MCF 10A (cell line): ENCODE measurements at regions not wholly inside any gene's neighbourhood (a gene's known extent, or its start where the extent isn't known, plus 50 kb on each side); places are given as distances from the start of the nearest gene placed in this dataset.

Experiments
- BruUV-seq: library from RNA; stranded (reverse); fragments of 400-500 nt; replicated peaks from 2 replicates; lab custom pipeline; 2021; lab: Mats Ljungman, UMichigan
- CTCF ChIA-PET: fragments of 300-600 bp; sonication (Branson Sonifier 250); formaldehyde crosslinking; extraction: SDS; loops from one replicate; lab custom pipeline; 2021; ENCODE audit warnings: antibody characterized with exemption, inconsistent platforms; lab: Yijun Ruan, JAX
- POLR2A ChIA-PET: fragments of 300-600, 350-650 bp; sonication (Branson Sonifier 250); formaldehyde crosslinking; extraction: SDS; loops from one replicate; lab custom pipeline; 2020; ENCODE audit warnings: antibody characterized with exemption, inconsistent platforms; lab: Yijun Ruan, JAX
- DNase-seq: peaks from one replicate; pipeline ENCODE4 v3.0.0-alpha.2; 2018; ENCODE audit not compliant: unreplicated experiment
- H3K27ac Mint-ChIP-seq: one replicate; pipeline ENCODE4 v1.8.0; 2022; ENCODE audit warnings: mild to moderate bottlenecking, low read depth, mixed read lengths; ENCODE audit not compliant: unreplicated experiment
- H3K27me3 Mint-ChIP-seq: one replicate; pipeline ENCODE4 v1.8.0; 2022; ENCODE audit warnings: mixed read lengths; ENCODE audit not compliant: insufficient read depth, unreplicated experiment
- H3K36me3 Mint-ChIP-seq: one replicate; pipeline ENCODE4 v1.8.0; 2022; ENCODE audit warnings: mild to moderate bottlenecking, moderate library complexity, mixed read lengths; ENCODE audit not compliant: insufficient read depth, unreplicated experiment
- H3K4me1 Mint-ChIP-seq: one replicate; pipeline ENCODE4 v1.8.0; 2022; ENCODE audit warnings: mixed read lengths; ENCODE audit not compliant: insufficient read depth, unreplicated experiment
- H3K4me3 Mint-ChIP-seq: one replicate; pipeline ENCODE4 v1.8.0; 2022; ENCODE audit warnings: mild to moderate bottlenecking, moderate library complexity, mixed read lengths; ENCODE audit not compliant: unreplicated experiment
- H3K9me3 Mint-ChIP-seq: one replicate; pipeline ENCODE4 v1.8.0; 2022; ENCODE audit warnings: mixed read lengths; ENCODE audit not compliant: unreplicated experiment
- CTCF ChIP-seq: fragments of 200-600 bp; IDR thresholded peaks from one replicate; pipeline ENCODE4 v1.8.0; 2022; ENCODE audit warnings: antibody characterized with exemption, mild to moderate bottlenecking; ENCODE audit not compliant: unreplicated experiment
- intact Hi-C: fragments of 100-400 bp; cut with micrococcal nuclease; formaldehyde crosslinking; loops from 2 replicates; pipeline ENCODE4 v1.14.1; 2022

GRCh38 chr7:125651823-125652528, 722.4 kb upstream of the POT1 start:
- ChIA-PET POLR2A (no interaction called here), CTCF (interaction anchor here (0.6 to 0.7 kb wide), 2 partner anchors 189 to 1326 kb away, joined by 3 read pairs; no protein-coding TSS in a partner anchor)
- Mint-ChIP-seq H3K27me3 (no peaks in the 10 kb centered on the region), H3K4me3 (no peak overlapping the region), H3K27ac (no peak overlapping the region), H3K9me3 (no peaks in the 10 kb centered on the region), H3K4me1 (no peaks in the 10 kb centered on the region), H3K36me3 (no peaks in the 10 kb centered on the region)
- BruUV-seq: no TSS peak
- no peak for DNase-seq
- intact Hi-C loops: no loop called here
- no peak for TF ChIP-seq CTCF

- ChIA-PET POLR2A (interaction anchor here (0.7 to 0.8 kb wide), 2 partner anchors 39 to 107 kb away, joined by 3 read pairs; no protein-coding TSS in a partner anchor), CTCF (interaction anchor here (0.7 to 0.9 kb wide), 3 partner anchors 21 to 220 kb away, joined by 4 to 7 read pairs (median 4); no protein-coding TSS in a partner anchor)
- no peaks in the 10 kb centered on the region for H3K27me3 Mint-ChIP-seq
- peak overlapping the region; percentile 14 for H3K27ac Mint-ChIP-seq
- no peak overlapping the region for H3K4me3 Mint-ChIP-seq
- no peaks in the 10 kb centered on the region for H3K9me3 Mint-ChIP-seq
- no peaks in the 10 kb centered on the region for H3K36me3 Mint-ChIP-seq
- no peak for DNase-seq
- BruUV-seq: no TSS peak
- H3K4me1 Mint-ChIP-seq: no peaks in the 10 kb centered on the region
- no peak for TF ChIP-seq CTCF
- intact Hi-C loops: no loop called here
Observed at GRCh38 chr7:125648543-125648942, 718.9 kb upstream of the POT1 start.

GRCh38 chr7:125645770-125646169, 716.1 kb upstream of the POT1 start:
- Mint-ChIP-seq H3K4me3 (no peak overlapping the region), H3K27ac (no peak overlapping the region), H3K9me3 (no peaks in the 10 kb centered on the region), H3K4me1 (no peaks in the 10 kb centered on the region), H3K36me3 (no peaks in the 10 kb centered on the region), H3K27me3 (no peaks in the 10 kb centered on the region)
- TF ChIP-seq CTCF: no peak
- POLR2A ChIA-PET: no interaction called here
- no peak for DNase-seq
- CTCF ChIA-PET: interaction anchor here (0.8 kb wide), 1 partner anchor 19 kb away, joined by 5 read pairs; no protein-coding TSS in a partner anchor
- no TSS peak for BruUV-seq
- intact Hi-C loops: no loop called here

GRCh38 chr7:125644109-125644508, 714.5 kb upstream of the POT1 start:
- CTCF ChIA-PET: no interaction called here
- intact Hi-C loops: no loop called here

More at GRCh38 chr7:125644109-125644508, 714.5 kb upstream of the POT1 start:
- Mint-ChIP-seq H3K4me1 (no peaks in the 10 kb centered on the region), H3K9me3 (no peaks in the 10 kb centered on the region), H3K27ac (no peak overlapping the region), H3K36me3 (no peaks in the 10 kb centered on the region), H3K27me3 (no peaks in the 10 kb centered on the region), H3K4me3 (no peak overlapping the region)
- POLR2A ChIA-PET: no interaction called here
- TF ChIP-seq CTCF: no peak
- BruUV-seq: no TSS peak
- DNase-seq: no peak
